Adrenal gland (tissue), 5 donors: ENCODE measurements at regions not wholly inside any gene's neighbourhood (a gene's known extent, or its start where the extent isn't known, plus 50 kb on each side); places are given as distances from the start of the nearest gene placed in this dataset.

ENCODE experiments used
- CTCF ChIP-seq, 6 experiments: fragments of 450-650 bp in 4 of 6; fragments of 200-600 bp in 2 of 6; sonication (generic) in 1 of 6; IDR thresholded peaks; 1 replicate in 5 of 6; 2 replicates in 1 of 6; pipeline versions ENCODE4 v1.5.1 to v1.8.0; 2016 to 2021; ENCODE audit warnings: antibody characterized with exemption in 6 of 6, mild to moderate bottlenecking in 2 of 6, moderate library complexity in 1 of 6
- POLR2A ChIP-seq, 2 donors: fragments of 450-650 bp; IDR thresholded peaks; one replicate each; pipeline ENCODE4 v1.6.1; 2017; ENCODE audit warnings: antibody characterized with exemption in 2 of 2, mild to moderate bottlenecking in 2 of 2, moderate library complexity in 1 of 2
- donor health status: DM: no; HTN: no; CAD: no.

GRCh38 chr4:107379054-107379869 is 340.8 kb downstream of the PAPSS1 start:
- TF ChIP-seq CTCF (IDR thresholded peaks at IDR 0.05) = no peak
- TF ChIP-seq POLR2A (IDR thresholded peaks at IDR 0.05) = no peak
